ENCODE measurements at regions not wholly inside any gene's neighbourhood (a gene's known extent, or its start where the extent isn't known, plus 50 kb on each side); places are given as distances from the start of the nearest gene placed in this dataset.

DNA sequence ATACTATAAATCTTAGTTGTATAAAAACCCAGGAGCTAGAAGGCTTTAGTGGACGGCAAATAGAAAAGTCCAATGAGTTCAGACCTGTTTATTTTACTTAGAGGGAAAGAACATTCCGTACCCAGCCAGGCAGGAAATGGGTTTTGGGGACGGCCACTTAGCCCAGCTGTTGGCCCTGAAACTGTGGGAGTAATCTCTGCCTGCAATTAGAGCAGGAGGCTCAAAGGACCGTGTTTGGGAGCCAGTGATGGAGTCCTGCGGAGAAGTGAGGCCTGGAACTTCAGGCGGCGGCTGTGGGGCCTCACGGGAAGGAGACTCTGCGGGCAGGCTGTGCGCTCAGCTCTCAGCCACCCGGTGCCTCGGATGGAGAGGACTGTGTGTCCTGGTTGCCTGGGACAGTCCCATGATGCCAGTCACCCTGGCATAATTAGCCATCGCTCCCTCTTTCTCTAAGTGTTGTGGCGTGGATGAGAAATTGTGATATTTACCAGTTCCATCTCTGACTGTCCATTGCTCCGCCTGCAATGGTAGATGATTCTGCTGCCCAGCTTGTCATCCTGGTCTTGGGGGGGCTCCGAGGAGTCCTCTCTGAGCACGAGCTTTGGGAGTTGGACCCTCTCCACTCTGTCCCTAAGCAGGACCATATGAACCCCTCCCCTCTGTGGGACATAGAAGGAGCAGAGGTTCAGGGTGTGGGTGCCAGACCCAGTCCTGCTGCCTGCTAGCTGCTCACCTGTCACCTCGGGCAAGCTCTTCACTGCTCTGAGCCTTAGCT lies 530.3 kb downstream of the TBC1D22A start:
- Histone ChIP-seq H3K27ac (ENCODE audit: low read depth, low read length) (no peak overlapping the region), H3K79me2 (ENCODE audit: insufficient read depth, low read length) (no peaks in the 10 kb centered on the region), H3K9ac (ENCODE audit: low read length) (no peak overlapping the region), H3K4me3 (replicated peaks in 1 of 2; ENCODE audit: low read depth in 1 of 2, low read length in 2 of 2) (no peak overlapping the region), H3K36me3 (ENCODE audit: control insufficient read depth in 1 of 2, insufficient read depth in 2 of 2, low read length in 2 of 2) (no peaks in the 10 kb centered on the region), H3K9me3 (ENCODE audit: control insufficient read depth in 1 of 2, insufficient read depth in 1 of 2, low read depth in 1 of 2, low read length in 2 of 2) (no peaks in the 10 kb centered on the region), H3K27me3 (ENCODE audit: insufficient read depth, low read length) (no peaks in the 10 kb centered on the region), H2AFZ (ENCODE audit: low read depth, low read length, poor library complexity, severe bottlenecking) (no peak overlapping the region), H3K4me1 (ENCODE audit: control insufficient read depth in 1 of 2, insufficient read depth in 2 of 2, low read length in 2 of 2) (peaks cover 4 to 27% of the 10 kb centered on the region in 2 experiments; a peak in 3 of 4 replicates), H3K4me2 (ENCODE audit: low read length) (no peak overlapping the region), H4K20me1 (ENCODE audit: insufficient read depth) (no peaks in the 10 kb centered on the region), H3K9me2 (ENCODE audit: insufficient read depth) (no peaks in the 10 kb centered on the region)
- ChIA-PET CTCF (no interaction called here), POLR2A (interaction anchor here (1.5 kb wide), 1 partner anchor 13 kb away, joined by 4 read pairs; no protein-coding TSS in a partner anchor), RAD21 (ENCODE audit: low non-redundant PET in 1 of 2, low total read pairs in 2 of 2, uncharacterized antibody in 2 of 2, unreplicated experiment in 2 of 2) (no interaction called here)
- BruUV-seq (replicated peaks), result no TSS peak
- intact Hi-C loops (cut with micrococcal nuclease), result no loop called here
- DNase-seq (ENCODE audit: low read depth, low spot score) (no peak), ATAC-seq (no peak)
- TF ChIP-seq ZNF274 (IDR thresholded peaks at IDR 0.05; ENCODE audit: low read depth, low read length), result no peak
- TF ChIP-seq CEBPB (IDR thresholded peaks at IDR 0.05; ENCODE audit: low read depth), result no peak
- no peak for TF ChIP-seq SRF (IDR thresholded peaks at IDR 0.05; ENCODE audit: low read depth)
- no peak for TF ChIP-seq SP1 (IDR thresholded peaks at IDR 0.05; ENCODE audit: low read depth)
- no peak for TF ChIP-seq SIN3A (IDR thresholded peaks at IDR 0.05; ENCODE audit: low read depth)
- TF ChIP-seq, protein P1, sequence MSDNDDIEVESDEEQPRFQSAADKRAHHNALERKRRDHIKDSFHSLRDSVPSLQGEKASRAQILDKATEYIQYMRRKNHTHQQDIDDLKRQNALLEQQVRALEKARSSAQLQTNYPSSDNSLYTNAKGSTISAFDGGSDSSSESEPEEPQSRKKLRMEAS (IDR thresholded peaks at IDR 0.05), result no peak

DNA sequence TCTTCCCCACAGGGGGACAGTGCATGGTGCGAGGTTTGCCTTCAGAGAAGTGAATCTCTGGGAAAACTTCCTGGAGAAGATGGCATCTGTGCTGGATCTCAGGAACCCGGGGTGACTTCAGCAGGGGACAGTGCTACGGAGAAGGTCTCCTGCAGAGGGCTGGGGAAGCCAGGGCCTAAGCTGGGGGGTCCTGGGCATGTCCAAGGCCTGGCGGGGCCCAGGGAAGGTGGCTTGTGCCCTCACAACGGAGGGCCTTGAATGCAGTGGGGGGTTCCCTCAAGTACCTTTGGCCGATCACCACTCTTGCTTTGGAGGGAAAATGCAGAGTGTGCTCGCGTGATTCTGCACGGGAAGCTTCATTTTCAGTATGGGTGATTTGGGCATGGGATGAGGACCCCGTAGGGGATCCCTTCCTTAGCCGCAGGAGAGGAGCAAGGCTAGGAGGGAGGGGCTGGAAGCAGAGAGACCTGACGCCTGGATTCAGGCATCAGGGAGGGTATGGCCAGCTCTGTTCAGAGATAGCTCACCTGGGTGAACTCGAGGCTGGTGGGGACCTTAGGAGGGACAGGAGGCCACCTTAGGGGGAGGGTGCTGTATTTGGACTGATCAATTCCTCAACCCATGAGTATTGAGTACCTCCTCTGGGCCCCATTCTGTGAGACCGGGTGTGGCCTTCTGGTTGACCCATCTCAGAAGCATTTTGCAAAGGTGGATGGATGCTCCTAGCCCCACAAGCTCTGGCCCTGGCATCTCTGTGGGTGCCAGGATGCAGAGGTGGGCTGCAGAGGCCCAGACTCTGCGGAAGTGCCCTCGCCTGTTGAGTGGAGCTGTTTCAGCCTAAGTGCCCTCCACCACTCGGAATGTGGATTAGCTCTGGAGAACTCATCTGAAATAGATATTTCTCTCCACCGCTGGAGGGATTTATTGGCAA lies 529.4 kb downstream of the TBC1D22A start:
- no TSS peak for BruUV-seq (replicated peaks)
- H3K27me3 ChIP-seq (ENCODE audit: insufficient read depth, low read length), result no peaks in the 10 kb centered on the region
- DNase-seq (ENCODE audit: low read depth, low spot score) (no peak), ATAC-seq (no peak)
- H3K79me2 ChIP-seq (ENCODE audit: insufficient read depth, low read length), result no peaks in the 10 kb centered on the region
- no peak overlapping the region for H3K4me2 ChIP-seq (ENCODE audit: low read length)
- H3K4me1 ChIP-seq (ENCODE audit: control insufficient read depth in 1 of 2, insufficient read depth in 2 of 2, low read length in 2 of 2), result peaks cover under 1 to 22% of the 10 kb centered on the region in 2 experiments; a peak in 3 of 4 replicates
- H2AFZ ChIP-seq (ENCODE audit: low read depth, low read length, poor library complexity, severe bottlenecking), result no peak overlapping the region
- no peak overlapping the region for H3K4me3 ChIP-seq (replicated peaks in 1 of 2; ENCODE audit: low read depth in 1 of 2, low read length in 2 of 2)
- H3K9me3 ChIP-seq (ENCODE audit: control insufficient read depth in 1 of 2, insufficient read depth in 1 of 2, low read depth in 1 of 2, low read length in 2 of 2), result no peaks in the 10 kb centered on the region
- POLR2A ChIA-PET, result interaction anchor here (1.5 kb wide), 1 partner anchor 12 kb away, joined by 4 read pairs; no protein-coding TSS in a partner anchor
- no peaks in the 10 kb centered on the region for H3K36me3 ChIP-seq (ENCODE audit: control insufficient read depth in 1 of 2, insufficient read depth in 2 of 2, low read length in 2 of 2)
- no peaks in the 10 kb centered on the region for H3K9me2 ChIP-seq (ENCODE audit: insufficient read depth)
- no peak overlapping the region for H3K27ac ChIP-seq (ENCODE audit: low read depth, low read length)
- CTCF ChIA-PET, result no interaction called here
- H4K20me1 ChIP-seq (ENCODE audit: insufficient read depth), result no peaks in the 10 kb centered on the region
- RAD21 ChIA-PET (ENCODE audit: low non-redundant PET in 1 of 2, low total read pairs in 2 of 2, uncharacterized antibody in 2 of 2, unreplicated experiment in 2 of 2), result no interaction called here
- intact Hi-C loops (cut with micrococcal nuclease), result no loop called here
- H3K9ac ChIP-seq (ENCODE audit: low read length), result no peak overlapping the region
- TF ChIP-seq SRF (IDR thresholded peaks at IDR 0.05; ENCODE audit: low read depth), result no peak
- TF ChIP-seq, protein P2, sequence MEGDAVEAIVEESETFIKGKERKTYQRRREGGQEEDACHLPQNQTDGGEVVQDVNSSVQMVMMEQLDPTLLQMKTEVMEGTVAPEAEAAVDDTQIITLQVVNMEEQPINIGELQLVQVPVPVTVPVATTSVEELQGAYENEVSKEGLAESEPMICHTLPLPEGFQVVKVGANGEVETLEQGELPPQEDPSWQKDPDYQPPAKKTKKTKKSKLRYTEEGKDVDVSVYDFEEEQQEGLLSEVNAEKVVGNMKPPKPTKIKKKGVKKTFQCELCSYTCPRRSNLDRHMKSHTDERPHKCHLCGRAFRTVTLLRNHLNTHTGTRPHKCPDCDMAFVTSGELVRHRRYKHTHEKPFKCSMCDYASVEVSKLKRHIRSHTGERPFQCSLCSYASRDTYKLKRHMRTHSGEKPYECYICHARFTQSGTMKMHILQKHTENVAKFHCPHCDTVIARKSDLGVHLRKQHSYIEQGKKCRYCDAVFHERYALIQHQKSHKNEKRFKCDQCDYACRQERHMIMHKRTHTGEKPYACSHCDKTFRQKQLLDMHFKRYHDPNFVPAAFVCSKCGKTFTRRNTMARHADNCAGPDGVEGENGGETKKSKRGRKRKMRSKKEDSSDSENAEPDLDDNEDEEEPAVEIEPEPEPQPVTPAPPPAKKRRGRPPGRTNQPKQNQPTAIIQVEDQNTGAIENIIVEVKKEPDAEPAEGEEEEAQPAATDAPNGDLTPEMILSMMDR (IDR thresholded peaks at IDR 0.05 in 2 of 3, conservative IDR thresholded peaks at IDR 0.05 in 1 of 3; ENCODE audit: borderline replicate concordance in 1 of 3, insufficient read depth in 1 of 3, low read depth in 2 of 3, low read length in 2 of 3), result no peak
- no peak for TF ChIP-seq EZH2phosphoT487 (IDR thresholded peaks at IDR 0.05; ENCODE audit: borderline replicate concordance)
- no peak for TF ChIP-seq CEBPB (IDR thresholded peaks at IDR 0.05; ENCODE audit: low read depth)
- TF ChIP-seq ELF1 (IDR thresholded peaks at IDR 0.05; ENCODE audit: borderline replicate concordance, low read depth), result no peak
- TF ChIP-seq, protein P3, sequence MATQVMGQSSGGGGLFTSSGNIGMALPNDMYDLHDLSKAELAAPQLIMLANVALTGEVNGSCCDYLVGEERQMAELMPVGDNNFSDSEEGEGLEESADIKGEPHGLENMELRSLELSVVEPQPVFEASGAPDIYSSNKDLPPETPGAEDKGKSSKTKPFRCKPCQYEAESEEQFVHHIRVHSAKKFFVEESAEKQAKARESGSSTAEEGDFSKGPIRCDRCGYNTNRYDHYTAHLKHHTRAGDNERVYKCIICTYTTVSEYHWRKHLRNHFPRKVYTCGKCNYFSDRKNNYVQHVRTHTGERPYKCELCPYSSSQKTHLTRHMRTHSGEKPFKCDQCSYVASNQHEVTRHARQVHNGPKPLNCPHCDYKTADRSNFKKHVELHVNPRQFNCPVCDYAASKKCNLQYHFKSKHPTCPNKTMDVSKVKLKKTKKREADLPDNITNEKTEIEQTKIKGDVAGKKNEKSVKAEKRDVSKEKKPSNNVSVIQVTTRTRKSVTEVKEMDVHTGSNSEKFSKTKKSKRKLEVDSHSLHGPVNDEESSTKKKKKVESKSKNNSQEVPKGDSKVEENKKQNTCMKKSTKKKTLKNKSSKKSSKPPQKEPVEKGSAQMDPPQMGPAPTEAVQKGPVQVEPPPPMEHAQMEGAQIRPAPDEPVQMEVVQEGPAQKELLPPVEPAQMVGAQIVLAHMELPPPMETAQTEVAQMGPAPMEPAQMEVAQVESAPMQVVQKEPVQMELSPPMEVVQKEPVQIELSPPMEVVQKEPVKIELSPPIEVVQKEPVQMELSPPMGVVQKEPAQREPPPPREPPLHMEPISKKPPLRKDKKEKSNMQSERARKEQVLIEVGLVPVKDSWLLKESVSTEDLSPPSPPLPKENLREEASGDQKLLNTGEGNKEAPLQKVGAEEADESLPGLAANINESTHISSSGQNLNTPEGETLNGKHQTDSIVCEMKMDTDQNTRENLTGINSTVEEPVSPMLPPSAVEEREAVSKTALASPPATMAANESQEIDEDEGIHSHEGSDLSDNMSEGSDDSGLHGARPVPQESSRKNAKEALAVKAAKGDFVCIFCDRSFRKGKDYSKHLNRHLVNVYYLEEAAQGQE (IDR thresholded peaks at IDR 0.05; ENCODE audit: low read depth), result no peak
- TF ChIP-seq CBX3 (IDR thresholded peaks at IDR 0.05; ENCODE audit: low read depth), result no peak
- no peak for TF ChIP-seq SP1 (IDR thresholded peaks at IDR 0.05; ENCODE audit: low read depth)
- TF ChIP-seq FOSL1 (IDR thresholded peaks at IDR 0.05; ENCODE audit: low read depth), result no peak
